B cell (primary cell): ENCODE measurements at regions not wholly inside any gene's neighbourhood (a gene's known extent, or its start where the extent isn't known, plus 50 kb on each side); places are given as distances from the start of the nearest gene placed in this dataset.

Source experiments
- ATAC-seq: fragments of 200-7000 bp; cut with Tn5 transposase; one replicate; pipeline ENCODE4 v1.10.0; 2021; ENCODE audit warnings: low read depth, mild to moderate bottlenecking, moderate number of reproducible peaks, moderate library complexity
- CTCF ChIA-PET: fragments of 350-600 bp; sonication (Branson Sonifier 250); formaldehyde crosslinking; loops from one replicate; lab custom pipeline; 2021; ENCODE audit warnings: antibody characterized with exemption, inconsistent platforms; lab: Charles Lee
- POLR2A ChIA-PET: fragments of 350-600 bp; sonication (Branson Sonifier 250); formaldehyde crosslinking; loops from one replicate; lab custom pipeline; 2021; ENCODE audit warnings: antibody characterized with exemption; lab: Charles Lee
- DNase-seq: peaks from one replicate; pipeline ENCODE4 v3.0.0; 2013
- H2AFZ ChIP-seq: 2 replicates; pipeline ENCODE4 v1.6.1; 2012; ENCODE audit warnings: mild to moderate bottlenecking, low read depth, low read length; ENCODE audit not compliant: insufficient read depth, poor library complexity, severe bottlenecking
- H3K27ac ChIP-seq, 2 donors: 1 replicate in 1 of 2; 2 replicates in 1 of 2; pipeline ENCODE4 v1.5.1; 2012 to 2013; ENCODE audit warnings: low read length in 2 of 2, mild to moderate bottlenecking in 2 of 2, moderate library complexity in 1 of 2
- H3K27me3 ChIP-seq, 4 experiments: fragments of 200-600 bp in 1 of 4; sonication (generic) in 1 of 4; replicated peaks in 1 of 4; 1 replicate in 2 of 4; 2 replicates in 2 of 4; pipeline versions ENCODE4 v1.6.1 to v1.7.0; 2013 to 2016; ENCODE audit warnings: low read length in 3 of 4, mild to moderate bottlenecking in 2 of 4, mixed read lengths in 1 of 4, moderate library complexity in 1 of 4; ENCODE audit not compliant: insufficient read depth in 4 of 4, control insufficient read depth in 3 of 4; ENCODE audit errors: control extremely low read depth in 1 of 4
- H3K36me3 ChIP-seq, 2 experiments: replicated peaks in 1 of 2; 1 replicate in 1 of 2; 2 replicates in 1 of 2; pipeline versions ENCODE4 v1.6.1 to v1.7.1; 2013; ENCODE audit warnings: low read length in 1 of 2; ENCODE audit not compliant: insufficient read depth in 2 of 2, control insufficient read depth in 1 of 2; ENCODE audit errors: control extremely low read depth in 1 of 2, extremely low read depth in 1 of 2
- H3K4me1 ChIP-seq, 2 donors: fragments of 200-600 bp in 1 of 2; sonication (generic) in 1 of 2; 1 replicate in 1 of 2; 2 replicates in 1 of 2; pipeline versions ENCODE4 v1.5.1 to v1.6.1; 2013 to 2017; ENCODE audit warnings: low read length in 2 of 2; ENCODE audit not compliant: control insufficient read depth in 2 of 2, insufficient read depth in 2 of 2
- H3K4me2 ChIP-seq: replicated peaks from 2 replicates; pipeline ENCODE3; 2012; ENCODE audit warnings: mild to moderate bottlenecking, low read depth, low read length; ENCODE audit not compliant: poor library complexity, severe bottlenecking
- H3K4me3 ChIP-seq, 5 experiments: fragments of 200-600 bp in 1 of 5; sonication (generic) in 1 of 5; 1 replicate in 3 of 5; 2 replicates in 2 of 5; pipeline versions ENCODE4 v1.5.1 to v1.7.0; 2011 to 2016; ENCODE audit warnings: low read length in 4 of 5, mild to moderate bottlenecking in 4 of 5, low read depth in 2 of 5, control low read depth in 1 of 5, moderate library complexity in 1 of 5; ENCODE audit not compliant: insufficient read depth in 1 of 5; ENCODE audit errors: control extremely low read depth in 1 of 5, extremely low read depth in 1 of 5
- H3K79me2 ChIP-seq: fragments of 200-600 bp; sonication (generic); one replicate; pipeline ENCODE4 v1.6.0; 2016; ENCODE audit warnings: low read length; ENCODE audit not compliant: control insufficient read depth, insufficient read depth
- H3K9ac ChIP-seq: fragments of 200-600 bp; sonication (generic); 2 replicates; pipeline ENCODE4 v1.6.1; 2017; ENCODE audit warnings: mild to moderate bottlenecking, low read length, moderate library complexity
- H3K9me3 ChIP-seq, 3 donors: one replicate each; pipeline versions ENCODE4 v1.6.1 to v1.7.1; 2013; ENCODE audit warnings: low read length in 2 of 3; ENCODE audit not compliant: control insufficient read depth in 2 of 3, insufficient read depth in 1 of 3; ENCODE audit errors: control extremely low read depth in 1 of 3
- H4K20me1 ChIP-seq: 2 replicates; pipeline ENCODE4 v1.6.0; 2012; ENCODE audit warnings: mild to moderate bottlenecking, low read length; ENCODE audit not compliant: insufficient read depth, control insufficient read depth, poor library complexity, severe bottlenecking
- H3K27ac Mint-ChIP-seq: one replicate; pipeline ENCODE4 v1.8.0; 2021; ENCODE audit warnings: mixed read lengths
- H3K27me3 Mint-ChIP-seq: one replicate; pipeline ENCODE4 v1.8.0; 2021; ENCODE audit warnings: mixed read lengths
- H3K4me1 Mint-ChIP-seq: one replicate; pipeline ENCODE4 v1.8.0; 2021; ENCODE audit warnings: mixed read lengths
- H3K4me3 Mint-ChIP-seq: one replicate; pipeline ENCODE4 v1.8.0; 2021; ENCODE audit warnings: mixed read lengths
- H3K9me3 Mint-ChIP-seq: one replicate; pipeline ENCODE4 v1.8.0; 2022; ENCODE audit warnings: mixed read lengths; ENCODE audit not compliant: insufficient read depth
- EZH2 ChIP-seq: IDR thresholded peaks from 2 replicates; pipeline ENCODE4 v1.6.1; 2012; ENCODE audit warnings: borderline replicate concordance, low read depth, mild to moderate bottlenecking, moderate library complexity, low read length; ENCODE audit not compliant: insufficient read depth, poor library complexity, severe bottlenecking
- WGBS: methylation state at CpG from one replicate; pipeline ENCODE4 v1.1.5; 2013; ENCODE audit warnings: missing lambda C conversion rate; ENCODE audit not compliant: insufficient coverage; 5-methylcytosine and 5-hydroxymethylcytosine counted together
- intact Hi-C: fragments of 100-400 bp; cut with micrococcal nuclease; formaldehyde crosslinking; loops from one replicate; pipeline ENCODE4 v1.10.0; 2022
- TF ChIP-seq, protein P1 (sequence below): fragments of 200-600 bp; IDR thresholded peaks from one replicate; pipeline ENCODE4 v1.8.0; 2022; ENCODE audit warnings: antibody characterized with exemption, mild to moderate bottlenecking

DNA sequence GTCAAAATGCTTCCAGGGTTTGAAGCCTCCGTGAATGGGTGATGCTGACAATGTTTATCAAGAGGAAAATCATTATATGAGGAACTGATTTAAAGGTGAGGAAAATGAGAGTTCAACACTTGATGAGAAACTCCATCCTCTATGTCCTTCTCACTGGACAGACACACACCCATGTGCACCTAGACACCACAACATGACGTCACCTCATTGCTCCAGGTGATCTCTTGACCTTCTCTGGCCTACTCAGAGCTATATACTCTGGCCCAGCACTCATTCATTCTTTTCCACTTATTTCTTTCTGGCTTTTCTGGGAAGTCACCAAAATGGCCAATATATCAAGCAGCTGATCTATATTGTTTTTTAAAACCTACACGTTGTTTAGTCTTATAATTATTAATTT, 778.7 kb upstream of the PCDH20 start:
- Mint-ChIP-seq H3K27ac (no peak overlapping the region), H3K4me3 (no peak overlapping the region)
- WGBS = 86% methylated on average over 1 of the region's 3 CpGs

DNA sequence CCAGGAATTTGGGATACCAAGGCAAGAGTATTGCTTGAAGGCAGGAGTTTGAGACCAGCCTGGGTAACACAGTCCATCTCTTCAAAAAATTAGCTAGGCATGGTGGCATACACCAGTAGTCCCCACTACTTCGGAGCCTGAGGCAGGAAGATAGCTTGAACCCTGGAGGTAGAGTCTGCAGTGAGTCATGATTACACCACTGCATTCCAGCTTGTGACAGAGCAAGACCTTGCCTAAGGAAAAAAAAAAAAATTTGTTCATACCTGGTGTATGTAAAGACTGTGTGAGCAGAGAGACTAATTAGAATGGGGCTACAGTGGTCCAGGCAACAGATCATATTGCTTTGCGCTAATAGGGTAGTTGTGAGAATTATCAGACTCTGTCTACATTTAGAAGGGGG, 778.3 kb upstream of the PCDH20 start:
- Histone ChIP-seq H3K27me3 (no peaks in the 10 kb centered on the region), H3K27ac (no peak overlapping the region), H3K4me3 (no peak overlapping the region), H3K9me3 (no peaks in the 10 kb centered on the region), H3K4me1 (no peaks in the 10 kb centered on the region), H4K20me1 (no peaks in the 10 kb centered on the region), H3K36me3 (no peaks in the 10 kb centered on the region), H2AFZ (no peak overlapping the region), H3K79me2 (no peaks in the 10 kb centered on the region), H3K9ac (no peak overlapping the region), H3K4me2 (no peak overlapping the region)
- Mint-ChIP-seq H3K9me3 (peaks cover 4% of the 10 kb centered on the region), H3K4me1 (no peaks in the 10 kb centered on the region), H3K27ac (no peak overlapping the region), H3K4me3 (no peak overlapping the region), H3K27me3 (no peaks in the 10 kb centered on the region)
- DNase-seq (no peak), ATAC-seq (no peak)
- CTCF ChIA-PET = no interaction called here
- POLR2A ChIA-PET = no interaction called here
- 94% methylated on average over 1 of the region's 2 CpGs for WGBS
- TF ChIP-seq, protein P1, sequence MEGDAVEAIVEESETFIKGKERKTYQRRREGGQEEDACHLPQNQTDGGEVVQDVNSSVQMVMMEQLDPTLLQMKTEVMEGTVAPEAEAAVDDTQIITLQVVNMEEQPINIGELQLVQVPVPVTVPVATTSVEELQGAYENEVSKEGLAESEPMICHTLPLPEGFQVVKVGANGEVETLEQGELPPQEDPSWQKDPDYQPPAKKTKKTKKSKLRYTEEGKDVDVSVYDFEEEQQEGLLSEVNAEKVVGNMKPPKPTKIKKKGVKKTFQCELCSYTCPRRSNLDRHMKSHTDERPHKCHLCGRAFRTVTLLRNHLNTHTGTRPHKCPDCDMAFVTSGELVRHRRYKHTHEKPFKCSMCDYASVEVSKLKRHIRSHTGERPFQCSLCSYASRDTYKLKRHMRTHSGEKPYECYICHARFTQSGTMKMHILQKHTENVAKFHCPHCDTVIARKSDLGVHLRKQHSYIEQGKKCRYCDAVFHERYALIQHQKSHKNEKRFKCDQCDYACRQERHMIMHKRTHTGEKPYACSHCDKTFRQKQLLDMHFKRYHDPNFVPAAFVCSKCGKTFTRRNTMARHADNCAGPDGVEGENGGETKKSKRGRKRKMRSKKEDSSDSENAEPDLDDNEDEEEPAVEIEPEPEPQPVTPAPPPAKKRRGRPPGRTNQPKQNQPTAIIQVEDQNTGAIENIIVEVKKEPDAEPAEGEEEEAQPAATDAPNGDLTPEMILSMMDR = no peak
- no peak for TF ChIP-seq EZH2
- intact Hi-C loops = no loop called here

More for the DNA sequence above, 778.7 kb upstream of the PCDH20 start:
- Histone ChIP-seq H3K4me3 (no peak overlapping the region), H3K9ac (no peak overlapping the region), H3K36me3 (no peaks in the 10 kb centered on the region), H3K9me3 (no peaks in the 10 kb centered on the region), H3K79me2 (no peaks in the 10 kb centered on the region), H3K27ac (no peak overlapping the region), H4K20me1 (no peaks in the 10 kb centered on the region), H3K27me3 (no peaks in the 10 kb centered on the region), H2AFZ (no peak overlapping the region), H3K4me1 (no peaks in the 10 kb centered on the region), H3K4me2 (no peak overlapping the region)
- ATAC-seq = no peak
- TF ChIP-seq EZH2 = no peak
- TF ChIP-seq, protein P1 = no peak
- H3K4me1 Mint-ChIP-seq = no peaks in the 10 kb centered on the region
- DNase-seq = no peak
- peaks cover 4% of the 10 kb centered on the region for H3K9me3 Mint-ChIP-seq
- ChIA-PET POLR2A (no interaction called here), CTCF (no interaction called here)
- intact Hi-C loops = no loop called here
- H3K27me3 Mint-ChIP-seq = no peaks in the 10 kb centered on the region
